GM18868 (cell line): ENCODE measurements at regions not wholly inside any gene's neighbourhood (a gene's known extent, or its start where the extent isn't known, plus 50 kb on each side); places are given as distances from the start of the nearest gene placed in this dataset.

Experiments
- ATAC-seq: cut with Tn5 transposase; IDR thresholded peaks from one replicate; pipeline ENCODE4 v1.9.1; 2021; ENCODE audit warnings: mild to moderate bottlenecking, moderate library complexity; ENCODE audit not compliant: unreplicated experiment

DNA sequence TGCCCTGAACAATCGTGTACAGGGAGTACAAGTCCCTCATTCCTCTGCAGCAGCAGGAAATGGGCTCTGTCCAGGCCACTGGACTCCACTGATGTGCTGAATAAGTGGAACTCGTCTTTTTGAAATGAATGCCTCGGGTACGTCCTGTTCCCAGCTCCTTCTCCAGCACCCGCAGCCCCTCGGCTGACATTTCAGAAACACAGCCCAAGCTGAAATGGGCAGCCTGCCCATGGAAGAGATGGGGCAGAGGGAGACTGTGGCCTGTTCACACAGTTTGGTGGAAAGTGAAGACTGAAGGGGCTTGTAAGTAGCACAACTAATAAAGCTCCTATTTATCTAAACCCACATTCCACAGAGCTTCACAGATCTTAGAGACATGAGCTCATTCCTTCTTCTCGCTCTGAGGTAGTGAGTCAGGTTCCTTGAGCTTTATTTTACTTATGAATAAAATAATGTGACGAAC is 498.6 kb downstream of the TXNL1 start:
- ATAC-seq: no peak

GRCh38 chr18:56139372-56139771 is 499.0 kb downstream of the TXNL1 start:
- ATAC-seq: no peak

GRCh38 chr18:56136105-56136504 is 502.3 kb downstream of the TXNL1 start:
- ATAC-seq: no peak

DNA sequence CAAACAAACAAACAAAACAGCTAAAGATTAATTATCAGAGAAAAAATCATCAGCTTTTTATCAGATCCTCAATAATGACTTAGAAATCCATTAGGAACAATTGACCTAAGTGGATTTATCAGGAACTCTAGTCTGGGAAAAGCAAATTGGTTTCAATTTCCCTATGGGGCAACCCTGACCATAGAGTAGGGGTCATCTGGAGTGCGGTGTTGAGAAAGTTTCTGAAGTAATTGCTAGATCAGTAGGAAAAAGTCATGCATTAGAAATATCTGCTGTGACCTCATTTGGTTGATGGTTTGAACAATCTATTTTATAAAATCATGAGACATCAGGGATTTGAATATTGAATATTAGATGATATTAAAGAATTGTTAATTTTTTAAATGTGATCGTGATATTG is 507.9 kb downstream of the TXNL1 start:
- ATAC-seq: no peak

DNA sequence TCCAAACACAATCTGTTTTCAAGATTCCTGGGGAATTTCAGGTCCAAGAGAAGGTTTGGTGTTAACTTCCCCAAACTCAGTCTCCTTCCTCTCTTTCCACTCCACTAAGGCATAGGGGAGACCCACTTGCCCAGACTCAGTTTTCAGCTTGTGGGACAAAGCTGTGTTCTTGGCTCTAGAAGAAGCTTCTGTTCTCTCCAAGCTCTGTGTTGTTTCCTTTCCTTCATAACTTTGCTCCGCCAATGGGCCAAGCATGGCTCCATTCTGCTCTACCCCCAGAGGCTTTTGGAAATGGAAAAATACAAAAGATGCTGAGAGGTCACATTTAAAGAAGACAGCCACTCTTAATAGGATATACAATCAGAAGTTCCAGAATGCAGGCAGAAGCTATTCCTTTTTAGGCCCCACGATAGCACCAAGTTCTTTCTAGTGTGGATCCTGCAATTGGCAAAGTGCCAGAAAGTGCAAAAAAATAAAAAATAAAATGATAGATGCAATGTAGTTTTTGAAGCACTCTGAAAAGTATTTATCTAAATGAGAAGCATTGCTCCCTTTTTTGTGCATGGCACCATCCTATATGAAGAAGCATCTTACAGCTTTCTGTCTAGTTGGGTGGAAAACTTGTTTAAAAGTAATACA is 510.1 kb downstream of the TXNL1 start:
- no peak for ATAC-seq

DNA sequence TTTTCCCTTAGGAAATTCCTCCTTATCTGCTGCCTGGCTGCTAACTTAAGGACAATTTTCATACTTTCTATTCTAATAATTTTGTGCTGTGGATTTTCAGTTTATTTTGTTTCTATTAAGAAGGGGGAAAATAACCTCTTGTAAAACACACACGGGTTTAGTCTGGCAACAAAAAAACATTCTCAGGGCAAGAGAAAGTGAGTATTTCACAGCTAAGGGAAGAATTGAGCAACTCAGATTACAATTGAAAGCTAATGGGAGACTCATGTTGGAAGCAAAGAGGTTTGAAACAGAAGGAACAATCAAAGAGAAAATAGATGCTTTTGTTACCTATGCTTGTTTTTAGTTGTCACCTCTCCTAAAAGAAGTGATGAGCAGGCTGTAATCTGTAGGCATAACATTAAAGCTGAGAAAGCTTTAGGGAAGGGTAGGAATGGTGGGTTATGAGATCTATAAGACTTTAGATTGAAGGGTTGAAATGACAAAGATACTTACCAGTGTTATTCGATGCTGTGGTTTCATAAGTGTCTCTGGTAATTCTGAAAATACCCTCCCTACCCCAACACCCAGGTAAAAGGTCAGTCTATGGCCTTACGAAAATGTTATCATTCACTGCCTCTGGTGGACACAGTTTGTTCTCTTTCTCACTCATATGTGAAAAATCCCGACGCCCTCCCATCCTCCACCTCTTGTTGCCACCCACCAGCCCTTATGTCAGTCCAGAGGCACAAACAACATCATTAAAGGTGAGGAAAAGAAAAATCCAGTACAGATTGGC is 510.9 kb downstream of the TXNL1 start:
- ATAC-seq: no peak

DNA sequence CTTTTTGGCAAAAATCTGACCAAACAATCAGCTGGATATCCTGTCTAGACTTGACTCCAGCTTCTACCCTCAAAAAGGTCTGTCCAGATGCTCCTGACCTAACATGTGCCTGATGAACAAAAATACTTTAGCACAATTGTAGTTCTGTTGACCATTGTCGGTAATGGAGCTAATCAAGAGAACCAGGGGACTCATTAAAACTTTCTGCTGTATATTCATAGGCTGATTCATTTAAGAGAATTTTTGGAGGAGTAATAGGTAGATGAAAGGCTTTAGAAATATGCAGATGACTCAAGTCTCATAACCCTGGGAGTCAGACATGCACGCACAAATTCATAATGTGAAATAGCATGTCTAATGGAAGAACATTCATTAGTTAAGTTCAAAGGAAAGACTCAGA is 514.2 kb downstream of the TXNL1 start:
- ATAC-seq: no peak

GRCh38 chr18:56121669-56122068 is 516.7 kb downstream of the TXNL1 start:
- ATAC-seq: no peak

GRCh38 chr18:56120782-56121181 is 517.6 kb downstream of the TXNL1 start:
- ATAC-seq: no peak

GRCh38 chr18:56119681-56120080 is 518.7 kb downstream of the TXNL1 start:
- ATAC-seq: no peak

- ATAC-seq: no peak
Measured at GRCh38 chr18:56118422-56118821, 520.0 kb downstream of the TXNL1 start.

DNA sequence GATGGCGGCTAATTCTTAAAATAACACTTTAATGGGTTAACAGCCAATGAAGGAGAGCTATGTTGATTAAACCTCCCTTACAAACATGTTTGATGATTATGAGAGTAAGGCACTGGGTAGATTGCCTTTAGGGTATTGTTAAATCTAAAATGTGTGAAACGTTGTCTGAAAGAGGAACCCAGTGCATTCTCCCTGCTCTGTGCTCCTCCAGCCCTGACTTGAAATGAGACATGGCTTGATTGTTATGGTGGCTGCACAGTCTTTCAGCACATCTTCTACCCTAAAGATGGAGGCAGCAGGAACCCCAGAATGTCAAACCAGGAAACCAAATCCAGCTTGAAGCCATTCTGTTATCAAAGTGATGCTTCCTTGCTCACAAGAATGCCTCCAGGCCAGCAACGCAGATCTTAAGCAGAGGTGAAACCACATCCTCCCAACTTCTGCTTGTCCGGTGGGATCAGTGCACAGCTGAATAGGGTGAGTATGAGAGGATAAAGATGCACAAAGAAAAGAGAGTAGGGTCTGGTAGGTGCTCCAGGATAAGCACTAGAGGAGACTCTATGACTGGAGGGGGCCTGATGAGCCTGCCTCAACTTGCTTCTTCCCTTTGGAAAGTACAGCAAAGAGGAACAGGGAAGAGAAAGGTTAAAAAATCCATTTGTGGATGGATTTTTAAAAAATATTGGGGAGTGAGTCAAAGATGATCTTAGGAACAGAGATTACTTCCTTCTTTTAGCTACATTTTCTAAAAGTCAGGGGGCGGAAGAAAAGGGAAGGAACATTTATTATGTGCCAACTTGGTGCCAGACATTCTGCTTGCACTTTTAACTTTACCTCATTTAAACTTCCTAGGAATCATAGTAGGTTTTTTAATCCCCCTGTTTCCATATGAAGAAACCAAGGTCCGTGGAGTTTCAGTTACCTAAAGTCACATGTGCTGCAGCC is 523.0 kb downstream of the TXNL1 start:
- ATAC-seq: no peak

DNA sequence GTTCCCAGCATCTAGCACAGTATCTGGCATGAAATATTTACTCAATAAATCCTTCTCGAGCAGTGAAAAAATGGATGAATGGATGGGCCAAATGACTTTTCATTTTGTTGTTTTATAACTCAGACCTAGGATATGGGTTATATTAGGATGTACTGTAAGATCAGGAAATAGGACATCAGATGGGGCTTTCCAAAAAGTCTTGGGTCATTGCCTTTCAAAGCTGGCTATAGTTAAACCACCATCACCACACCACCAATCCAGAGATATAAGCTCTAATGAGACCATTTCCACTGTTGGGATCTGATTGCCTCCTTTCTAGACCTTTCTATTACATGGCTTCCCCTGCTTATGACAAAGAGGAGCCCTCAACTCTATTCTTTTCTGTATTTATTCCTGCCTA is 525.0 kb upstream of the TCF4 start:
- no peak for ATAC-seq

GRCh38 chr18:56112013-56112749 is 524.2 kb upstream of the TCF4 start:
- ATAC-seq: peak; percentile 99

DNA sequence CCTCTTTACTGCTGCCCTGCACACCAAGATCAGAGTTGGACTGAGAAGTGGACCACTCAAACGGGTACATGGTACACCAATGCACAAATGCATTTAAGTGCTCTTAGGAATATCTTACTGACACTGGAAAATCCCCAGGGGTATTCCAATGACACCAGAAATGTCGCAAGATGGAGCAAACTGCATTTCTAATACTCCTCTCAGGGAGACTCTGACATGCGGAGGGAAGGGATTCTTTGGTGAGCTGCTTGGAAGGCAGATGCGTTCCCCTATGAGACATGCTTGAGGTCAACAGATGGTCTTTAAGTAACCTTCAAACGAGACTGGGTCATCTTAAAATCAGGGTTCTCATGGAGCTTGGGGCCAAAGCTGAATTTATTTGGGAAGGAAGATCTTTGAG is 521.8 kb upstream of the TCF4 start:
- no peak for ATAC-seq

DNA sequence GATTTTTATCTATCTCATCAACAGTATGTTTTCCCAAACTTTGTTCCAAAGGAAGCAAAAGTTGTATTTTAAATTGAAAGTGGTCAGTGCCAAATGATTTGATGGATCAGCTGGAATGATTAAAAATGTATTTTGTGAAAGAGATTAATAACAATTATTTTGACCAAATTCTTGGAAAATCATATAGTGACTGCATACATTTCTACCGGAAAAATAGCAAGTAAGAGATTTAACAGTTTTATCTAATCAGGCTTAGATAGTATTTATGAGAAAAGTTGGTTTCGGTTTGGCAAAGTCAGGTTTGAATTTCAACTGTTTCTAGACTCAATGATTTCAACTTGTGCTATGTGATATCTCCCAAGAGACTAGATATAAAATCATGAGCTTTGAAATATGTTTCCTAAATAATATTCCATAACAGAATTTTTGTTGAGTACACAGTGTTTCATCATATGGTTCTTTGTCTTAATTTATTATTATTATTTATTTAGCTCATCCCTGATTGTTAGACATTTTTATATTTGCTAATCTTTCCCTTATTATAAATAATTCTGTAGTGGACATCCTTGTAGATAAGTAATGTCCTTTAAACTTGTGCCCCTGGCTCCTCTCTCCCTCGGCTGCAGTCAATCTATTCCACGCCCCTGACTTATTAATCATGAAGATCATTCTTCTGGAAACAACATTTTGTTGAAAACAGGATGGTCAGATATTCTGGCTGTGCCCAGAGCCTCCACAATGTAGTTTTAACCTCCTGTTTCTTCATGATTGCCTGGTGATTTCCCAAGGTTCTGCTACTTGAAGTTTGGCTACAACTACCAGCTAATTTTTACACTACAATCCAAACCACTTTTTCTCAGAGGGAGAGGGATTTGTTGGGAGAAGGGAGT is 520.7 kb upstream of the TCF4 start:
- ATAC-seq: no peak

- ATAC-seq: no peak
Measured at GRCh38 chr18:56107821-56108477, 520.0 kb upstream of the TCF4 start.

- ATAC-seq: no peak
Measured at GRCh38 chr18:56100090-56100722, 512.2 kb upstream of the TCF4 start.

- no peak for ATAC-seq
Measured at GRCh38 chr18:56097621-56098020, 509.6 kb upstream of the TCF4 start.
